T-helper 17 cell (primary cell): ENCODE measurements at regions not wholly inside any gene's neighbourhood (a gene's known extent, or its start where the extent isn't known, plus 50 kb on each side); places are given as distances from the start of the nearest gene placed in this dataset.

Source experiments
- ATAC-seq: fragments of 150-1000 bp; cut with Tn5 transposase; 2 replicates; pipeline ENCODE4 v1.10.0; 2021; ENCODE audit warnings: mild to moderate bottlenecking, moderate library complexity
- DNase-seq, 3 donors: peaks; one replicate each; pipeline versions ENCODE4 v3.0.0 to v3.0.0-alpha.2; 2020 to 2021
- H3K9me3 ChIP-seq: one replicate; pipeline ENCODE4 v1.7.0; 2013; ENCODE audit warnings: low read length, mild to moderate bottlenecking; ENCODE audit not compliant: control insufficient read depth, poor library complexity, severe bottlenecking
- H3K27ac Mint-ChIP-seq: one replicate; pipeline ENCODE4 v1.8.0; 2022; ENCODE audit warnings: mild to moderate bottlenecking, moderate library complexity, mixed read lengths
- H3K27me3 Mint-ChIP-seq: one replicate; pipeline ENCODE4 v1.8.0; 2022; ENCODE audit warnings: mixed read lengths
- H3K36me3 Mint-ChIP-seq: one replicate; pipeline ENCODE4 v1.8.0; 2022; ENCODE audit warnings: low read depth, mixed read lengths
- H3K4me1 Mint-ChIP-seq: one replicate; pipeline ENCODE4 v1.8.0; 2022; ENCODE audit warnings: mild to moderate bottlenecking, mixed read lengths
- H3K4me3 Mint-ChIP-seq: one replicate; pipeline ENCODE4 v1.8.0; 2022; ENCODE audit warnings: mild to moderate bottlenecking, moderate library complexity, mixed read lengths

DNA sequence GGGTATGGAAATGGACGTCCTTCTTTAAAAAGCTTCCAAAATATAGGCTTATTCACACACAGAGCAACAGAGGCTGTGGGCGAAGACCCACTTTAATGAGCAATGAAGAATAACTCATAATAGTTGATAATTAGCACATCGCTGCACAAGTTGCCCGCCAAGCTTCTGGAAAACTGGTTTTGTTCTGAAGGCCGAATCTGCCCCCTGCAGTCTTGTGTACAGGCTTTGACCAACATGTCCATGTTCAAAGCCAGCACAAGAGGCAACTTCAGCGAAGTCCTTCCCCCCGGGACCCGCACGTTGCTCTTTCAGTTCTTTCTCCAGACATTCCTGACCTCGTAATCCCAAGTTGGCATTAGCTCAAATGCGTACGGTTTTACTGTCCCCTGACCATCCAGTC, 73.3 kb downstream of the IRX5 start:
- Mint-ChIP-seq H3K27ac (no peak overlapping the region), H3K27me3 (peaks cover 36% of the 10 kb centered on the region), H3K4me3 (no peak overlapping the region), H3K36me3 (no peaks in the 10 kb centered on the region), H3K4me1 (no peaks in the 10 kb centered on the region)
- ATAC-seq (no peak), DNase-seq (no peak)
- H3K9me3 ChIP-seq = no peaks in the 10 kb centered on the region

DNA sequence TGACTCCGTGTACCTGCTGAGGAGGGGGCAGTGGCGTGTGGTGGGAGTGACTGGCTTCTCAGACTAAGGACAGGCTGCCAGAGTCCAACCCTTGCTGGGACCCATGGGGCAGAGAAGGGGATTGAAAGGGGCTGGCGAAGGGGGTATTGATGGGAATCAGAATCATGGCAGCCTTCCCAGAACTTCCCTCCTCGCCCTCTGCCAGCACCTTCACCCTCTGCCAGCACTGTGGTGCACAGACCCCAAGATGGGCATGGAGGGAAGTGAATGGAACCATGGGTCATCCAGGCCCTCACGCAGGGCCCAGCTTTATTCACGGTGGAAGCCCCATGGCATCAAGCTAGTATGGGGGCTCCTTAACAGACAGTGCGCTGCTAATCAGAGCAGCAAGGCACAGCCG, 76.8 kb downstream of the IRX5 start:
- no peak for ATAC-seq
- no peaks in the 10 kb centered on the region for H3K9me3 ChIP-seq
- H3K4me1 Mint-ChIP-seq = no peaks in the 10 kb centered on the region
- no peak overlapping the region for H3K27ac Mint-ChIP-seq
- H3K36me3 Mint-ChIP-seq = no peaks in the 10 kb centered on the region
- no peak for DNase-seq
- peaks cover 10% of the 10 kb centered on the region for H3K27me3 Mint-ChIP-seq
- H3K4me3 Mint-ChIP-seq = no peak overlapping the region

DNA sequence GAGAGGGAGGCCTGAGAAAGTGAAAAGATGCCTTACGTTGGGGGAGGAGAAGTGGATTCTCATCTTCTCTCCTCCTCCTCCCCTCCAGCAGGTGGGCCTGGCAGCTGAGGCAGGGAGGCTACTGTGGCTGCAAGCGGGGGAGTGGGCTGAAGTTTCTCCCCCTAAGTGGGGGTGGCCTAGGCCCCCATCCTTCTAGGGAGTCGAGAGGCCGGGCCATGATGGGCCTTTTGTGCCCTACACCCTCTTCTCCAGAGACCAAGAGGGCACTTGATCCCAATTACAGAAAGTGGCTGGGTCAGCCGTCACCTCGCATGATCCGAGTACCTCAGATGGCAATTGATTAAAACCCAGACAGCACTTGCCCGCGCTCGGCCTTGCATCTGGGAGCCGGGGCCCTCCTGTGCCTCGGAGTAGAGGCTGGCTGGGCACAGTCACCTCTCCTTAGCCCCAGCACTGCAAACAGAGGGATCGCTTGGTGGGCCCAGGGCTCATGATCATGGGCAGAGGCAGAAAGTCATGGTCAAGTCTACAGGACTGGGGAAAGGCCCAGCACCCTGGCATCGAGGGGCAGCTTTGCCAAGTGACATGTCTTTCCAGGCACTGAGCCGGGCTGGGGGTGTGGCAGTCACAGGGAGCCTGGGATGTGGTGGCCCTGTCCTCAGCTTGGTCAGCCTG, 78.3 kb downstream of the IRX5 start:
- no peak overlapping the region for H3K4me3 Mint-ChIP-seq
- H3K9me3 ChIP-seq = no peaks in the 10 kb centered on the region
- peaks cover under 1% of the 10 kb centered on the region for H3K4me1 Mint-ChIP-seq
- H3K27me3 Mint-ChIP-seq = peaks cover 7% of the 10 kb centered on the region
- no peak overlapping the region for H3K27ac Mint-ChIP-seq
- DNase-seq (no peak), ATAC-seq (no peak)
- H3K36me3 Mint-ChIP-seq = no peaks in the 10 kb centered on the region

DNA sequence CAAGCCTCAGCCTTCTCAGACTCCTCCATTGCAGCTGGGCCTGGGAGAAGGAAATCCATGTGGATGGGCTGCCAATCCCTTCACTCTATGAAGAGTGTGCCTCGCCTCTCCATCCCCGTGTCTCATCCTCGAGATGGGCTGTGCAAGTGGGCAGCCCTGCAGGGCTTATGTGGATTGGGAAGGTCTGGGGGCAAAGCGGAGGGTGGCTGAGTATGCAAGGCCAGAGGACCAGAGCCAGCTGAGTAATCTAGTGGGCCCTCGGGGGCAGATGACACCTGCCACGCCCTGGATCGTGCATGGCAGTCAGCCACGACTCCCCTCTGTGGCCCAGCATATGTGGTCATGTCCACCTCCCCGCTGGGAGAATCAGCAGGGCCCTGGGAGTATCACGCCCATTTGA, 78.9 kb downstream of the IRX5 start:
- peaks cover 2% of the 10 kb centered on the region for H3K4me1 Mint-ChIP-seq
- H3K9me3 ChIP-seq = no peaks in the 10 kb centered on the region
- DNase-seq = no peak
- H3K4me3 Mint-ChIP-seq = no peak overlapping the region
- no peak overlapping the region for H3K27ac Mint-ChIP-seq
- no peaks in the 10 kb centered on the region for H3K36me3 Mint-ChIP-seq
- no peak for ATAC-seq
- peaks cover 7% of the 10 kb centered on the region for H3K27me3 Mint-ChIP-seq

DNA sequence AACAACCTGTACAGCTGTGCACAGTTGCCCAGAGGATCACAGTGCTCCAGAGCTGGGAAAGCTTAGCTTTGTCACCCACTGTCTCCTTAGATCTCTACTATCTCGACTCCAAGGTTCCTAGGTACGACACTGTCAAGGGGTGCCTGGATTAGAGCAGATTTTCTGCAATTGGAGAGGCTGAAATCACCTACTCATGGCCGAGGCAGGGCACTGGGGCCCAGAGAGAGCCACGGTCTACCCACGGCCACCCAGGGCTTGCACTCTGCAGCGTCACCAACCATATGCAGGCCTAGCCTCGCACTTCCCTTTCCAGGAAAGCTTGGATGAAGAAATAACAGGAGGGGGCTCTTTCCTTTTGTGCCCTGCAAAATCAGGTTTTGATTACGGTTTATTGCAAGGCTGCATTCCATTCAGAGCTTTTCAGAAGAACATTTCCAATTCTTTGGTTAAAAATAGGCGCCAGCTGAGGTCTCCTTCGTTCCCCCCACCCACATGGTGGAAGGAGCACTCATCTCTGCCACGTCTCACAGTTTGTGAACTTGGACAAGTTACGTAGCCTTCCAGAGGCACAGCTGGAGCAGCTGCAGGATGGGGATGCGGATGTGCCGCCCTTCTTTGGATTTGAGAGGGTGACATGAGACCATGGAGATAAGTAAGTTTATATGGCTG, 80.0 kb downstream of the IRX5 start:
- no peak overlapping the region for H3K4me3 Mint-ChIP-seq
- no peaks in the 10 kb centered on the region for H3K9me3 ChIP-seq
- no peak for DNase-seq
- no peak overlapping the region for H3K27ac Mint-ChIP-seq
- H3K27me3 Mint-ChIP-seq = no peaks in the 10 kb centered on the region
- H3K36me3 Mint-ChIP-seq = no peaks in the 10 kb centered on the region
- ATAC-seq = no peak
- H3K4me1 Mint-ChIP-seq = peaks cover 2% of the 10 kb centered on the region

DNA sequence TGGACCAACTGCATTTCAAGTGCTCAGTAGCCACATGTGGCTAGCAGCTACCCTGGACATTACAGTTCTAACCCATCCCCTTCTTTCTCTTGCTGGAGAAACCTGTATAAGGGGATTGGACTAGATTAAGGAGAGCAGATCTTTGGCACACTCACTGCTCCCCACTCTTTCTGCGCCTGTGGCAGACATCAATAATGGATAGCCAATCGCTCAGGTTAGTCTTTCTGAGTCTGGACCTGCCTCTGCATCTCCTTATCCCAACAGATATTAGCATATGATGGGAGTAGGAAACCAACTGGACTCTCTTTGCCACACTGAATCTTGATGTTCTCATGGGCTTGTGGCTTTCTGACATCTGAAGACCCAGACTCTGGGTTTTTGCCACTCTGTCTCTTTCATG, 81.7 kb downstream of the IRX5 start:
- Mint-ChIP-seq H3K4me1 (peaks cover 2% of the 10 kb centered on the region), H3K27ac (no peak overlapping the region), H3K4me3 (no peak overlapping the region), H3K27me3 (peaks cover 9% of the 10 kb centered on the region), H3K36me3 (no peaks in the 10 kb centered on the region)
- no peak for ATAC-seq
- no peak for DNase-seq
- no peaks in the 10 kb centered on the region for H3K9me3 ChIP-seq

DNA sequence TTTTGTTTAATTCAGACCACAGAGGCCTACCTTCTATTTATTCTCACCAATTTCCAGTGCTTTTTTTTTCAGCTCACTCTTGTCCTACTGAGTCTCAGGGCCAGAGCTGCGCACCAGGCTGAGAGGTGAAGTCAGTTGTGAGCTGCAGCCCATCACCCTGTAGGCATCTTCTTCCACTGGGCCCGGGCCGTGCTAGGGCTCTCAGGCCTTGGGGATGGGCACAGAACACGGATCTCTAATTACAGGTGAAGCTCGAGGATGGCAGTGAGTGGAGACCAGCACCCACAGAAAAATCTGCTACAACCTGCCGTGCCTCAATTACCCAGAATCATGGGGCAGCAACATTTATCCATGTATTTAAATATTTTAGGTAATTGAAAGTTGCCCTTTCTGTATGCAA, 82.1 kb downstream of the IRX5 start:
- ATAC-seq (no peak), DNase-seq (no peak)
- no peaks in the 10 kb centered on the region for H3K9me3 ChIP-seq
- Mint-ChIP-seq H3K4me1 (peaks cover 2% of the 10 kb centered on the region), H3K27ac (no peak overlapping the region), H3K36me3 (no peaks in the 10 kb centered on the region), H3K4me3 (no peak overlapping the region), H3K27me3 (peaks cover 12% of the 10 kb centered on the region)

DNA sequence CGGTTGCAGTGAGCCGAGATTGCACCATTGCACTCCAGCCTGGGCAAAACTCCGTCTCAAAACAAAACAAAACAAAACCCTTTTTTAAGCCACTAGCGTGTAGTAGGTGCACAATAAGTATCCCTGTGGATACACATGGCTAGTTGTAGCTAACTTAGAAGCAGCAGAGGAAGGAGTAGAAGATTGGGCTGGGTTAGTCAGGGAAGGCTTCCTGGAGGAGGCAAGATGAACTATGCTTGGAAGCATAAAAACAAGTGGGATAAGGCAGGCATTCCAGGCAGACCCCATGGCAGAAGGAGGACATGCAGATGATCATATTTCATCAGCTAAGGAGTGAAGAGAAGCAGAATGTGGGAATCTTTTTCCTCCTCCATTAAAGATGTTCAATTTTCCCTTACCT, 83.4 kb downstream of the IRX5 start:
- no peak for ATAC-seq
- H3K4me1 Mint-ChIP-seq = peaks cover 2% of the 10 kb centered on the region

DNA sequence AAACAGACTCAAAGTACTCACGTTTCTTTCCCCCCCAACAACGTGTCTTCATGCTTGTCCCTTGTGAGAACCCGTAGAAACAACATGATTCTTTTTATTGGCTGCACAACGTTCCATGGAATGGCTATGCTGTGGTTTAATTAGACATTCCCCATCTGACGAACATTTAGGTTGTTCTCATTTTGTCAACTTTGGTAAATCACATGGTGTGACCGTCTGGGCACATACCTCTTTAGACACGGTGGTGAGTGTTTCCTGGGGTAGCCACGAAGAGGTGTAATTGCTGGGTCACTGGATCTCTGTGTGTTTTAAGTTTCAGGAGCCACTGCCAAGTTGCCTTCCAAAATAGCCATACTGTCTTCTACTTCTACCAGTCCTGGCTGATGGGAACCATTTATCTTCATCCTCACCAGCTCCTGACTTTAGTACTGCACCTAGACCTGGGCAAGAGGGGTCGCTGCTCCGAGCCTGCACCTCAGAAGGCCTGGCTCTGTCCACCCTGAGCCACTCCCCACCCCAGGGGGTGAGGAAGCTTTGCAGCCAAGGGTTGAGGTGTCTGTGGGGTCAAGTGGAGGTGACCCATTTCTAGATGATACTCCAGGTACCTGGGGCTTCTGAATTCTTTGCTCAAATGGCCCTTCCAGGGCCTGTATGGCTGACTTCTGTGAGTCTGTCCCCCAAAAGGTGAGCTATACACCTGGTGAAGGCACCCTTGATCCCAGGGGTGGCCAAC, 84.7 kb downstream of the IRX5 start:
- H3K4me3 Mint-ChIP-seq = no peak overlapping the region
- H3K27me3 Mint-ChIP-seq = peaks cover 12% of the 10 kb centered on the region
- H3K4me1 Mint-ChIP-seq = peaks cover 2% of the 10 kb centered on the region
- ATAC-seq = no peak
- H3K27ac Mint-ChIP-seq = no peak overlapping the region
- no peaks in the 10 kb centered on the region for H3K9me3 ChIP-seq
- DNase-seq = no peak
- no peaks in the 10 kb centered on the region for H3K36me3 Mint-ChIP-seq

More for the DNA sequence above, 83.4 kb downstream of the IRX5 start:
- DNase-seq = no peak
- no peaks in the 10 kb centered on the region for H3K9me3 ChIP-seq
- Mint-ChIP-seq H3K27me3 (peaks cover 12% of the 10 kb centered on the region), H3K36me3 (no peaks in the 10 kb centered on the region), H3K4me3 (no peak overlapping the region), H3K27ac (no peak overlapping the region)

DNA sequence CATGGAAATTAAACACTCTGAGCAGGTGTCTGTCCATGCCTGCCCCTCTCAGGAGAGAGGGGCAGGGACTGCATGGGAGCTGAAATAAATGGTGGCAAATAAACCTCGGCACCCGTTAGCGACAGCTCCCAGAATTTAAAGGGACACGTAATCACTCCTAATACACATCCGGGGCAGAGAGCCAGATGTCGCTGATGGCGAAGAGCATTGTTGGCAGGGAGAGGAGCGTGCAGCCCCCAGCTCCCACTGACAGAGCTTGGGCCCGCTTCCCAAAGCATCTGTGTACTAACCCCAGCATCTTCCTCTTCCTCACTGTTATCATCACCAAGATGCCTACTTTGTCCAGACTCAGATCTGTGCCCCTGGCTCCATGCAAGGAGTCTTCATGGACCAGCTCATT, 85.8 kb downstream of the IRX5 start:
- no peak for DNase-seq
- Mint-ChIP-seq H3K36me3 (no peaks in the 10 kb centered on the region), H3K4me1 (peaks cover 2% of the 10 kb centered on the region), H3K4me3 (no peak overlapping the region), H3K27ac (no peak overlapping the region), H3K27me3 (peaks cover 12% of the 10 kb centered on the region)
- H3K9me3 ChIP-seq = no peaks in the 10 kb centered on the region
- no peak for ATAC-seq

DNA sequence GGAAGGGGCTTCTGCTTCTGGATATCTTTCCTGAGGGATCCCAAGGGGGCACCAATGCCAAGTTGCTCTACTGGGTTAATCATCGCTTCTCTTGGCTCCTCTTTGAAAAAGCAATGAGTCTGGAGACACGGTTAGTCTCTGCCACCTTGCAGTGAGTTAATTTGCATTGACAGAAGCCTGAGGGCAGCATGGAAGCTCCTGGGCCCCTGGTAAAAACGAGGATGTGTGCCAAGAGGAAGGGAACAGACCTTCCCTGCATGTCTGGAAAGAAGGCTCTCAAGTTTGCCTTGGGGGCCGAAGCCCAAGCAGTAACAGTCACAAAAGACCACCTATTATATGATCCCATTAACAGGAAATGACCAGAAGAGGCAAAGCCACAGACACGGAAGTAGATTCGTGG, 86.7 kb downstream of the IRX5 start:
- no peak overlapping the region for H3K4me3 Mint-ChIP-seq
- DNase-seq = no peak
- peaks cover 2% of the 10 kb centered on the region for H3K4me1 Mint-ChIP-seq
- peaks cover 12% of the 10 kb centered on the region for H3K27me3 Mint-ChIP-seq
- no peak for ATAC-seq
- no peaks in the 10 kb centered on the region for H3K36me3 Mint-ChIP-seq
- no peaks in the 10 kb centered on the region for H3K9me3 ChIP-seq
- H3K27ac Mint-ChIP-seq = no peak overlapping the region

DNA sequence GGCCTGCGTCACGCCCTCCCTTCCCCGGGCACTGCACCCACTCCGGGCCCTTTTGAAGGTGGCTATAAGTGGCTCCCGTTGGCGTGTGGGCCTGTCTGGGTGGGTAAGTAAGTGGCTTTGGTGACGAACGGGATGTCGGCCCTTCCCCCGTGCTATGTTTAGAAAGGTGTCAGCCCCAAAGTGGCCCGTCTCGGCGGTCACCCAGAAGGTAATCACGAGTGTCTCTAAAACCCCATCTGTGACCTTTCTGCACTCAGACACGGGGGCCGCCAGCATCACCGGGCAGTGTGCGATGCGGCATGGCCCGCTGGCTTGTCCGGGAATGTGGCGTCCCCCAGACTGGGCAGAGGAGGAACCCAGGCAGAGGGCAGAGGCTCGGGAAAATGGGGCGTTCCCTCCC, 88.2 kb downstream of the IRX5 start:
- no peaks in the 10 kb centered on the region for H3K9me3 ChIP-seq
- no peak overlapping the region for H3K27ac Mint-ChIP-seq
- H3K27me3 Mint-ChIP-seq = peaks cover 12% of the 10 kb centered on the region
- no peak for ATAC-seq
- H3K4me3 Mint-ChIP-seq = no peak overlapping the region
- no peaks in the 10 kb centered on the region for H3K36me3 Mint-ChIP-seq
- peaks cover 2% of the 10 kb centered on the region for H3K4me1 Mint-ChIP-seq
- DNase-seq = no peak

DNA sequence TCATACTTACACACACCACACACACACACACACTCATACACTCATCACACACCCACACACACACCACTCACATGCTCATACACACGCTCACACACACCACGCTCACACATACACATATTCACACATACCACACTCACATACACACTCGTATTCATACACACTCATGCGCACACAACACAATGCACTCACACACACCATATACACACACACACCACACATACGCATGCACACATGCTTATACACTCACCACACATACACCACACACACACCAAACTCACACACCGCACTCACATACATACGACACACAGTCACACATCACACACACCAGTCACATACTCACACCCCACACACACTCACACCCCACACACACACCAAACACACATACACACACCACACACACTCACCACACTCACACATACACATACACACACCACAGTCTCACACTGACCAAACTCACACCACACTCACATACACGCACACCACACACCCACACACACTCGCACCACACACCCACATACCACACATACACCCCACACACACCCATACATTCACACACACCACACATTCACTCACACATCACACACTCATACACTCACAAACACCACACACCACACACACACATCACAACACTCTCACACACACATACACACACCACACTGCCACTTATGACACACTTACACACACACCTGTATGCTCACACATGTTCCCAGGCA, 88.9 kb downstream of the IRX5 start:
- no peak overlapping the region for H3K4me3 Mint-ChIP-seq
- no peaks in the 10 kb centered on the region for H3K36me3 Mint-ChIP-seq
- H3K4me1 Mint-ChIP-seq = no peaks in the 10 kb centered on the region
- no peaks in the 10 kb centered on the region for H3K9me3 ChIP-seq
- ATAC-seq (no peak), DNase-seq (no peak)
- no peak overlapping the region for H3K27ac Mint-ChIP-seq
- peaks cover 12% of the 10 kb centered on the region for H3K27me3 Mint-ChIP-seq
